Panc1 (cell line): ENCODE measurements at regions not wholly inside any gene's neighbourhood (a gene's known extent, or its start where the extent isn't known, plus 50 kb on each side); places are given as distances from the start of the nearest gene placed in this dataset.
A peak's percentile ranks its signal among the peaks of the same experiment; 100 is the strongest.

Source experiments
- ATAC-seq: fragments of 200-7000 bp; cut with Tn5 transposase; 2 replicates; pipeline ENCODE4 v1.9.1; 2020; ENCODE audit warnings: mild to moderate bottlenecking, moderate library complexity
- BruUV-seq: library from RNA; stranded (reverse); fragments of 400-500 nt; replicated peaks from 2 replicates; lab custom pipeline; 2021; lab: Mats Ljungman, UMichigan
- CTCF ChIA-PET: fragments of 300-600 bp; sonication (Branson Sonifier 250); formaldehyde crosslinking; loops from one replicate; lab custom pipeline; 2022; ENCODE audit warnings: antibody characterized with exemption; lab: Charles Lee
- POLR2A ChIA-PET: fragments of 300-600 bp; sonication (Branson Sonifier 250); formaldehyde crosslinking; loops from one replicate; lab custom pipeline; 2022; ENCODE audit warnings: antibody characterized with exemption; lab: Charles Lee
- DNase-seq: peaks from one replicate; pipeline ENCODE4 v3.0.0-alpha.2; 2010; ENCODE audit warnings: low read depth, low spot score
- H3K27ac ChIP-seq: 2 replicates; pipeline ENCODE4 v1.5.1; 2011; ENCODE audit warnings: mild to moderate bottlenecking, low read length, inconsistent platforms
- H3K27me3 ChIP-seq: fragments of 200-500 bp; sonication (Bioruptor generic); 2 replicates; pipeline ENCODE4 v1.6.0; 2014; ENCODE audit warnings: low read length, inconsistent platforms; ENCODE audit not compliant: control insufficient read depth, insufficient read depth
- H3K36me3 ChIP-seq: fragments of 200-500 bp; sonication (Bioruptor generic); 2 replicates; pipeline ENCODE4 v1.5.1; 2014; ENCODE audit warnings: inconsistent platforms, mild to moderate bottlenecking, low read length, moderate library complexity; ENCODE audit not compliant: control insufficient read depth, insufficient read depth
- H3K4me1 ChIP-seq: 2 replicates; pipeline ENCODE4 v1.5.1; 2011; ENCODE audit warnings: inconsistent platforms, mild to moderate bottlenecking, low read length, moderate library complexity; ENCODE audit not compliant: control insufficient read depth, insufficient read depth
- H3K4me3 ChIP-seq, 2 experiments: 2 replicates each; pipeline ENCODE4 v1.5.1; 2011 to 2012; ENCODE audit warnings: low read depth in 2 of 2, low read length in 2 of 2, mild to moderate bottlenecking in 2 of 2, inconsistent platforms in 1 of 2, moderate library complexity in 1 of 2
- H3K9me3 ChIP-seq: fragments of 200-500 bp; sonication (Bioruptor generic); 2 replicates; pipeline ENCODE4 v1.5.1; 2014; ENCODE audit warnings: low read depth, mild to moderate bottlenecking, inconsistent platforms, low read length, moderate library complexity; ENCODE audit not compliant: control insufficient read depth, insufficient read depth
- POLR2AphosphoS5 ChIP-seq: IDR thresholded peaks from 2 replicates; pipeline ENCODE4 v1.6.1; 2012; ENCODE audit warnings: mild to moderate bottlenecking, low read depth, low read length, moderate library complexity
- SIN3A ChIP-seq: IDR thresholded peaks from 2 replicates; pipeline ENCODE4 v1.6.1; 2012; ENCODE audit warnings: low read depth, mild to moderate bottlenecking, low read length, moderate library complexity, borderline replicate concordance; ENCODE audit not compliant: insufficient read depth
- TCF7L2 ChIP-seq: IDR thresholded peaks from 2 replicates; pipeline ENCODE4 v1.6.1; 2011; ENCODE audit warnings: mild to moderate bottlenecking, low read depth, low read length, inconsistent platforms
- in situ Hi-C: cut with HindIII; loops from 2 replicates; pipeline ENCODE4 v1.10.0; 2016; ENCODE audit warnings: low sequenced_read_pairs, low pct_unique_long_range_greater_than_20kb
- intact Hi-C: fragments of 100-400 bp; cut with micrococcal nuclease; formaldehyde crosslinking; loops from one replicate; pipeline ENCODE4 v1.10.0; 2022; ENCODE audit not compliant: unreplicated experiment
- TF ChIP-seq, protein P1 (sequence below): fragments of 450-650 bp; IDR thresholded peaks from 2 replicates; pipeline ENCODE4 v1.5.1; 2017; ENCODE audit warnings: mild to moderate bottlenecking
- TF ChIP-seq, protein P2 (sequence below), 2 experiments: IDR thresholded peaks; 2 replicates each; pipeline ENCODE4 v1.6.1; 2011 to 2012; ENCODE audit warnings: low read depth in 2 of 2, control low read depth in 1 of 2, low read length in 1 of 2, mild to moderate bottlenecking in 1 of 2, moderate library complexity in 1 of 2; ENCODE audit not compliant: insufficient read depth in 1 of 2

DNA sequence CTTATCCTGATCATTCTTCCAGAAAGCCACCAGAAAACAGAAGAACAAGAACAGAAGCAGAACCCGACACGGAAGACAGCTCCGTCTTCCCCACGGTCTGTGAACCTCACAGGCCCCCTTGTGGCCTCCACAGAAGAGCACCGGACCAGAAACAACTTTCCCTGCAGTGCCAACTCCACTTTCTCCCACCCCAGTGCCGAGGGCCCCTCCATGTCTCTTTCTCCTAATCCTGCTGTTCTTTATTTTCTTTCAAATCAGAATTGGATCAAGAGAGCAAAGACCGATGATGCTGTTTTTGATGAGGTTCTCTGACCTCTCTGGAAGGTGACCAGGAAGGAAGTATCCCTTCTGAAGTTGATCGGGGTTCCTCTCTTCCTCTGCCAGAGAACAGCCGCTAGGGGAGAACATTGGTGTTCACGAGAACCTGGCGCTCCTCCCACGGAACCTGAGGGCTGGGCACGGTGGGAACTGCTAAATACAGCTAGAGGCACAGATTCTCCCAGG lies 58.9 kb upstream of the CTTNBP2NL start:
- Histone ChIP-seq H3K4me3 (no peak overlapping the region), H3K27ac (no peak overlapping the region), H3K4me1 (no peaks in the 10 kb centered on the region), H3K36me3 (no peaks in the 10 kb centered on the region), H3K9me3 (no peaks in the 10 kb centered on the region), H3K27me3 (peaks cover 4% of the 10 kb centered on the region; the same call in 1 of the 2 replicates)
- peak; percentile 12 for DNase-seq
- ATAC-seq, result peak; percentile 80
- ChIA-PET POLR2A (no interaction called here), CTCF (interaction anchor here (0.7 to 1.4 kb wide), 3 partner anchors 29 to 855 kb away, joined by 3 to 4 read pairs (median 4); no protein-coding TSS in a partner anchor)
- BruUV-seq, result no TSS peak
- in situ Hi-C loops, result no loop called here
- no peak for TF ChIP-seq SIN3A
- TF ChIP-seq, protein P1, sequence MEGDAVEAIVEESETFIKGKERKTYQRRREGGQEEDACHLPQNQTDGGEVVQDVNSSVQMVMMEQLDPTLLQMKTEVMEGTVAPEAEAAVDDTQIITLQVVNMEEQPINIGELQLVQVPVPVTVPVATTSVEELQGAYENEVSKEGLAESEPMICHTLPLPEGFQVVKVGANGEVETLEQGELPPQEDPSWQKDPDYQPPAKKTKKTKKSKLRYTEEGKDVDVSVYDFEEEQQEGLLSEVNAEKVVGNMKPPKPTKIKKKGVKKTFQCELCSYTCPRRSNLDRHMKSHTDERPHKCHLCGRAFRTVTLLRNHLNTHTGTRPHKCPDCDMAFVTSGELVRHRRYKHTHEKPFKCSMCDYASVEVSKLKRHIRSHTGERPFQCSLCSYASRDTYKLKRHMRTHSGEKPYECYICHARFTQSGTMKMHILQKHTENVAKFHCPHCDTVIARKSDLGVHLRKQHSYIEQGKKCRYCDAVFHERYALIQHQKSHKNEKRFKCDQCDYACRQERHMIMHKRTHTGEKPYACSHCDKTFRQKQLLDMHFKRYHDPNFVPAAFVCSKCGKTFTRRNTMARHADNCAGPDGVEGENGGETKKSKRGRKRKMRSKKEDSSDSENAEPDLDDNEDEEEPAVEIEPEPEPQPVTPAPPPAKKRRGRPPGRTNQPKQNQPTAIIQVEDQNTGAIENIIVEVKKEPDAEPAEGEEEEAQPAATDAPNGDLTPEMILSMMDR, result peak; percentile 78
- intact Hi-C loops, result loop anchor here (2.0 kb wide), 1 partner anchor 38 kb away; no protein-coding TSS in a partner anchor

DNA sequence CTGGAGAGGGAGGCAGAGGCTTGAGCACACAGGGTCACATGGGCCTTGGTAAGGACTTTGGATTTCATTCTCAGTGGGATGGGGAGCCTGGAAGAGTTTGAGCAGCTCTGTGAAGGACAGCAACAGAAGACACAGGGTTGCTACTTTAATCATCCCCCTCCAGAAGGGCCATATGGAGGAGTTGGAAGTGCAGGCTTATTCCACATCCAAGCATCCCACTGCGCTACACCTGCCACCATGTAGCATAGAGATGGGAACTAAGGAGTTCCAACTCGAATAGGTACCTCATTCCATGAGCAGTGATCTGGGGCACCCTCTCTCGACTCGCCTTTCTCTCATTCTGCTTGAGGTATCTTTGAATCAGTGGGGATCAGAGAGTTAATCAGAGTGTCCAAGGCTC lies 54.0 kb upstream of the CTTNBP2NL start:
- no TSS peak for BruUV-seq

DNA sequence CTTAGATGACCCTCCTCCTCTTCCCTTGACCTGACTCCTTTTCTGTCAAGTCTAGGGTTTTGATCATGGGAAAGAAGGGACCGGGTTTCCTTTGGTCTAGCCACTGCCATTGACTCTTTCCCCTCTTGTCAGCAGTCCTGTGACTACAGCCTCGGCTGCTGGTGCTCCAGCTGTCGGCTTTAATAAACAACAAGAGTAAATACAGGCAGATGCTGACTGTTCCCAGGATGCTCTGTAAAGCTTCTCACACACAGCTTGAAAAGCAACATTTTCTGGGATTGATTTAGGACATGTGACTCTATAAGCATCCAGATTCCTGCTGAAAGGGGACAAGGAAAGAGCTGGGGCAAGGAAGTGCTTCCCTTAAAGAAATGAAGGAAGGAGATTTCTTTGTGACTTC lies 53.5 kb upstream of the CTTNBP2NL start:
- H3K4me1 ChIP-seq, result no peaks in the 10 kb centered on the region
- H3K36me3 ChIP-seq, result no peaks in the 10 kb centered on the region
- peaks cover 2% of the 10 kb centered on the region; the same call in 1 of the 2 replicates for H3K27me3 ChIP-seq
- no peak overlapping the region for H3K27ac ChIP-seq
- no peak for ATAC-seq
- TF ChIP-seq, protein P2, sequence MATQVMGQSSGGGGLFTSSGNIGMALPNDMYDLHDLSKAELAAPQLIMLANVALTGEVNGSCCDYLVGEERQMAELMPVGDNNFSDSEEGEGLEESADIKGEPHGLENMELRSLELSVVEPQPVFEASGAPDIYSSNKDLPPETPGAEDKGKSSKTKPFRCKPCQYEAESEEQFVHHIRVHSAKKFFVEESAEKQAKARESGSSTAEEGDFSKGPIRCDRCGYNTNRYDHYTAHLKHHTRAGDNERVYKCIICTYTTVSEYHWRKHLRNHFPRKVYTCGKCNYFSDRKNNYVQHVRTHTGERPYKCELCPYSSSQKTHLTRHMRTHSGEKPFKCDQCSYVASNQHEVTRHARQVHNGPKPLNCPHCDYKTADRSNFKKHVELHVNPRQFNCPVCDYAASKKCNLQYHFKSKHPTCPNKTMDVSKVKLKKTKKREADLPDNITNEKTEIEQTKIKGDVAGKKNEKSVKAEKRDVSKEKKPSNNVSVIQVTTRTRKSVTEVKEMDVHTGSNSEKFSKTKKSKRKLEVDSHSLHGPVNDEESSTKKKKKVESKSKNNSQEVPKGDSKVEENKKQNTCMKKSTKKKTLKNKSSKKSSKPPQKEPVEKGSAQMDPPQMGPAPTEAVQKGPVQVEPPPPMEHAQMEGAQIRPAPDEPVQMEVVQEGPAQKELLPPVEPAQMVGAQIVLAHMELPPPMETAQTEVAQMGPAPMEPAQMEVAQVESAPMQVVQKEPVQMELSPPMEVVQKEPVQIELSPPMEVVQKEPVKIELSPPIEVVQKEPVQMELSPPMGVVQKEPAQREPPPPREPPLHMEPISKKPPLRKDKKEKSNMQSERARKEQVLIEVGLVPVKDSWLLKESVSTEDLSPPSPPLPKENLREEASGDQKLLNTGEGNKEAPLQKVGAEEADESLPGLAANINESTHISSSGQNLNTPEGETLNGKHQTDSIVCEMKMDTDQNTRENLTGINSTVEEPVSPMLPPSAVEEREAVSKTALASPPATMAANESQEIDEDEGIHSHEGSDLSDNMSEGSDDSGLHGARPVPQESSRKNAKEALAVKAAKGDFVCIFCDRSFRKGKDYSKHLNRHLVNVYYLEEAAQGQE (IDR thresholded peaks at IDR 0.05; ENCODE audit: insufficient read depth in 1 of 2, low read depth in 2 of 2, low read length in 1 of 2), result no peak
- TF ChIP-seq SIN3A, result no peak
- no peak for TF ChIP-seq POLR2AphosphoS5
- no peak for TF ChIP-seq TCF7L2
- TF ChIP-seq, protein P1, result no peak
- ChIA-PET CTCF (no interaction called here), POLR2A (no interaction called here)
- BruUV-seq, result no TSS peak
- in situ Hi-C loops (no loop called here), intact Hi-C loops (no loop called here)
- no peak overlapping the region for H3K4me3 ChIP-seq
- H3K9me3 ChIP-seq, result no peaks in the 10 kb centered on the region
- DNase-seq, result no peak

More for the DNA sequence above, 54.0 kb upstream of the CTTNBP2NL start:
- Histone ChIP-seq H3K4me3 (no peak overlapping the region), H3K27ac (no peak overlapping the region), H3K27me3 (peaks cover 2% of the 10 kb centered on the region; the same call in 1 of the 2 replicates), H3K36me3 (no peaks in the 10 kb centered on the region), H3K4me1 (no peaks in the 10 kb centered on the region), H3K9me3 (no peaks in the 10 kb centered on the region)
- intact Hi-C loops (no loop called here), in situ Hi-C loops (no loop called here)
- DNase-seq, result no peak
- POLR2A ChIA-PET, result no interaction called here
- CTCF ChIA-PET, result no interaction called here
- no peak for ATAC-seq
- no peak for TF ChIP-seq POLR2AphosphoS5
- TF ChIP-seq, protein P2 (IDR thresholded peaks at IDR 0.05; ENCODE audit: insufficient read depth in 1 of 2, low read depth in 2 of 2, low read length in 1 of 2), result no peak
